GM18511 (cell line): ENCODE measurements at regions not wholly inside any gene's neighbourhood (a gene's known extent, or its start where the extent isn't known, plus 50 kb on each side); places are given as distances from the start of the nearest gene placed in this dataset.
A peak's percentile ranks its signal among the peaks of the same experiment; 100 is the strongest.
"Not testable (repeated sequence)": the region's sequence is repeated elsewhere in the genome, so short reads cannot be mapped to it uniquely, and the experiment has no call there.

Experiments
- ATAC-seq: cut with Tn5 transposase; IDR thresholded peaks from one replicate; pipeline ENCODE4 v1.9.1; 2021; ENCODE audit warnings: mild to moderate bottlenecking, moderate library complexity; ENCODE audit not compliant: unreplicated experiment

- no peak for ATAC-seq
Observed at GRCh38 chr4:177494791-177495190, 52.6 kb upstream of the AGA start.

GRCh38 chr4:177495626-177496025 is 53.4 kb upstream of the AGA start:
- ATAC-seq: not testable (repeated sequence)

- no peak for ATAC-seq
Observed at GRCh38 chr4:177499537-177499936, 57.3 kb upstream of the AGA start.

- ATAC-seq: no peak
Observed at GRCh38 chr4:177505171-177505615, 63.0 kb upstream of the AGA start.

- ATAC-seq: no peak
Observed at GRCh38 chr4:177508662-177509061, 66.4 kb upstream of the AGA start.

GRCh38 chr4:177509226-177509745 is 67.0 kb upstream of the AGA start:
- no peak for ATAC-seq

- ATAC-seq: no peak
Observed at GRCh38 chr4:177511611-177512010, 69.4 kb upstream of the AGA start.

GRCh38 chr4:177512646-177513045 is 70.4 kb upstream of the AGA start:
- no peak for ATAC-seq

- ATAC-seq: no peak
Observed at GRCh38 chr4:177517862-177518261, 75.6 kb upstream of the AGA start.

- ATAC-seq: no peak
Observed at GRCh38 chr4:177519481-177520260, 77.4 kb upstream of the AGA start.

- ATAC-seq: no peak
Observed at GRCh38 chr4:177528620-177529019, 86.4 kb upstream of the AGA start.

- ATAC-seq: no peak
Observed at GRCh38 chr4:177530561-177530960, 88.3 kb upstream of the AGA start.

- ATAC-seq: no peak
Observed at GRCh38 chr4:177532358-177532757, 90.1 kb upstream of the AGA start.

GRCh38 chr4:177534841-177535240 is 92.6 kb upstream of the AGA start:
- ATAC-seq: not testable (repeated sequence)

- ATAC-seq: no peak
Observed at GRCh38 chr4:177546745-177547144, 104.5 kb upstream of the AGA start.

- ATAC-seq: no peak
Observed at GRCh38 chr4:177547985-177548384, 105.7 kb upstream of the AGA start.

- peak; percentile 68 for ATAC-seq
Observed at GRCh38 chr4:177555007-177555574, 112.9 kb upstream of the AGA start.

GRCh38 chr4:177557416-177557815 is 115.2 kb upstream of the AGA start:
- no peak for ATAC-seq

GRCh38 chr4:177558995-177559394 is 116.8 kb upstream of the AGA start:
- ATAC-seq: no peak

GRCh38 chr4:177562163-177562562 is 119.9 kb upstream of the AGA start:
- ATAC-seq: no peak

- no peak for ATAC-seq
Observed at GRCh38 chr4:177562859-177563258, 120.6 kb upstream of the AGA start.

GRCh38 chr4:177566691-177567090 is 124.5 kb upstream of the AGA start:
- no peak for ATAC-seq
